ENCODE measurements at regions not wholly inside any gene's neighbourhood (a gene's known extent, or its start where the extent isn't known, plus 50 kb on each side); places are given as distances from the start of the nearest gene placed in this dataset.

DNA sequence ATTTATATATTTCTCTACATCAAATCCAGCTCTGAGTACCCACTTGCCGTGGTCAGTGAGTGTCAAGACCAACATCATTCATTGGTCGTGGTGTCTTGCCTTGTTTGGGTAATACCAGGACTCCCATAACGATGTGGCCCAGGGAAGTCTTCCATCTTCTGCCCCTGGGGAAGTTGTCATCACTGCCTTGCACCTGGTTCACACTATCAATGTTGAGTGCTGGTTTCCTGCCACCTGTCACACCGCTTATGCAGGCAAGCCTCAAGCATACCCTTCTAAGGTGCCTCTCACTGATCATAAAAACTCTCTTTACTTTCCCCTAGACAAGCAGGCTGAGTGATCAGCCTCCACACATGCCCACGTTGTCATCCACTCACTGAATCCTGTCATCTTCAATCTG lies 382.4 kb downstream of the KCTD12 start:
- TF ChIP-seq FOXA2 (IDR thresholded peaks at IDR 0.05) = no peak
- no peak for TF ChIP-seq GABPA (IDR thresholded peaks at IDR 0.05 in 1 of 2, conservative IDR thresholded peaks at IDR 0.05 in 1 of 2)
- TF ChIP-seq SP1 (IDR thresholded peaks at IDR 0.05) = no peak
- no peak for TF ChIP-seq FOXA1 (IDR thresholded peaks at IDR 0.05)
- TF ChIP-seq JUND (IDR thresholded peaks at IDR 0.05) = no peak
- Histone ChIP-seq H3K4me1 (ENCODE audit: control insufficient read depth in 4 of 4, insufficient read depth in 4 of 4, low read length in 3 of 4) (no peaks in the 10 kb centered on the region), H3K27ac (ENCODE audit: low read depth in 1 of 2, low read length in 2 of 2) (no peak overlapping the region), H3K9ac (ENCODE audit: low read depth in 1 of 2, low read length in 2 of 2) (no peak overlapping the region), H3K9me3 (ENCODE audit: control insufficient read depth in 4 of 4, low read length in 3 of 4) (no peaks in the 10 kb centered on the region), H3K4me3 (ENCODE audit: low read depth in 1 of 3, low read length in 3 of 3) (no peak overlapping the region), H3K36me3 (ENCODE audit: control insufficient read depth in 4 of 4, insufficient read depth in 3 of 4, low read depth in 1 of 4, low read length in 3 of 4) (no peaks in the 10 kb centered on the region), H3K27me3 (ENCODE audit: control insufficient read depth in 4 of 4, insufficient read depth in 4 of 4, low read length in 3 of 4) (peaks cover 0 to 7% (median 0%) of the 10 kb centered on the region in 4 donors)
- 55% methylated on average over 5 of the region's 5 CpGs for WGBS
- no peak for DNase-seq (ENCODE audit: low spot score)

DNA sequence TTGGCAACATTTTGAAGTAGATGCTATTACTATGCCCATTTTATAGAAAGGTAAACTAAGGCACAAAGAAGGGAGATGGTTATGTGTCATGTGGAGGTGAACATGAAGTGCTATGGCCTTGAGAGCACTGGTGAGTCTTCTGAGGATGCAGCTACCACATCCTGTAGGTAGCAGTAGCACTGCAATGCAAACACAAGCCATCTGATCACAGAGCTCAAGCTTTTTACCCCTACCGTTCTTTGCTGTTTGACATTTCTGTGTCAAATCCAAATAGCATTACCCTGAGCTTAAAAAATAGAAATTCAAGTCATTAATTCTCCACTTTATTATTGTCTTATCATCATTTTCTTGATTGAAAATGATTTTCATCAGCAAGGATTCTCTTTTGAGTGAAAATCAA lies 382.9 kb downstream of the KCTD12 start:
- no peak for TF ChIP-seq NR2F2 (IDR thresholded peaks at IDR 0.05)
- no peak for TF ChIP-seq HNF4G (IDR thresholded peaks at IDR 0.05)
- TF ChIP-seq SP1 (IDR thresholded peaks at IDR 0.05) = no peak
- no peak for TF ChIP-seq FOXA1 (IDR thresholded peaks at IDR 0.05)
- WGBS = 56% methylated on average over 1 of the region's 1 CpG
- no peaks in the 10 kb centered on the region for H3K9me3 ChIP-seq (ENCODE audit: control insufficient read depth in 4 of 4, low read length in 3 of 4)
- H3K4me3 ChIP-seq (ENCODE audit: low read depth in 1 of 3, low read length in 3 of 3) = no peak overlapping the region
- no peaks in the 10 kb centered on the region for H3K36me3 ChIP-seq (ENCODE audit: control insufficient read depth in 4 of 4, insufficient read depth in 3 of 4, low read depth in 1 of 4, low read length in 3 of 4)
- H3K9ac ChIP-seq (ENCODE audit: low read depth in 1 of 2, low read length in 2 of 2) = no peak overlapping the region
- no peaks in the 10 kb centered on the region for H3K4me1 ChIP-seq (ENCODE audit: control insufficient read depth in 4 of 4, insufficient read depth in 4 of 4, low read length in 3 of 4)
- no peak for DNase-seq (ENCODE audit: low spot score)
- peaks cover 0 to 7% (median 0%) of the 10 kb centered on the region in 4 donors for H3K27me3 ChIP-seq (ENCODE audit: control insufficient read depth in 4 of 4, insufficient read depth in 4 of 4, low read length in 3 of 4)
- H3K27ac ChIP-seq (ENCODE audit: low read depth in 1 of 2, low read length in 2 of 2) = no peak overlapping the region

DNA sequence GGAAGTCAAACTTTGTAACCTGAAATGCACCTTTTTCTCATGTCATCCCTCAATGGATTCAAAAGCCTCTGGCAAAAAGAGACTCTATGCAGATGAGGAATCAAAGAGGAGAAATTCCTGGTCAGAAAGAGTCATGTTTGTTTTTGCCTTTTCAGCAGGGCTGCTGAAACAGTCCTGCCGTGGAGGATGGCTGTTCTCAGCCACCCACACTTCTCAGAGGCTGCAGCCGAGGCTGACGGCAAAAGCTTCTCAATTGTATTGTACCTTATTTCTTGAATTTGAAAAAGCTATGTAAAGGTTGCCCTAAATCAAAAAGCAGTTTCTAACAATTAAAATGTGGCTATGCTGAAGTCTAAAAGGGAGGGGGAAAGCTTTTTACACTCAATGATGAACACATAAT lies 385.3 kb downstream of the KCTD12 start:
- no peaks in the 10 kb centered on the region for H3K9me3 ChIP-seq (ENCODE audit: control insufficient read depth in 4 of 4, low read length in 3 of 4)
- WGBS = 51% methylated on average over 3 of the region's 3 CpGs
- no peak for DNase-seq (ENCODE audit: low spot score)

DNA sequence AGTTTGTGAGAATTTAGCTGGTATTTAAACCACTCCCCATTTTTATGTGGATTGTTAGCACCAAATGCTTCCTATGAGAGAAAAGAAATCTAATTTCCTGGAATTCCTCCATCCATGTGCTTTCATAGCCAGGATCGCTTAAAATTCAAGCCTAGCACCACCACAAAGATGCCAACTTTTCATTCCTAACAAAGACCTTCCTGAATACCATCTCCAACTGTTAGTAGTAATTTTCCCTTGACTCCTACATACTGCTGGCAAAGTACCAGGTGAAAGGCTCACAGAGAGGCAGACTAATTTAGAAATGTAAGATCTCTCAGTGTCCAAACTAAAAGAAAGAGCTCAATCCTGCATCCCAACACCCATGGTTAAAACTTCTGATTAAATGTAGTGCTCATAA lies 386.3 kb downstream of the KCTD12 start:
- H3K4me1 ChIP-seq (ENCODE audit: control insufficient read depth in 4 of 4, insufficient read depth in 4 of 4, low read length in 3 of 4) = no peaks in the 10 kb centered on the region
- no peak overlapping the region for H3K27ac ChIP-seq (ENCODE audit: low read depth in 1 of 2, low read length in 2 of 2)
- H3K27me3 ChIP-seq (ENCODE audit: control insufficient read depth in 4 of 4, insufficient read depth in 4 of 4, low read length in 3 of 4) = peaks cover 0 to 8% (median 0%) of the 10 kb centered on the region in 4 donors
- H3K9me3 ChIP-seq (ENCODE audit: control insufficient read depth in 4 of 4, low read length in 3 of 4) = no peaks in the 10 kb centered on the region
- H3K4me3 ChIP-seq (ENCODE audit: low read depth in 1 of 3, low read length in 3 of 3) = no peak overlapping the region
- H3K9ac ChIP-seq (ENCODE audit: low read depth in 1 of 2, low read length in 2 of 2) = no peak overlapping the region
- TF ChIP-seq, protein P1, sequence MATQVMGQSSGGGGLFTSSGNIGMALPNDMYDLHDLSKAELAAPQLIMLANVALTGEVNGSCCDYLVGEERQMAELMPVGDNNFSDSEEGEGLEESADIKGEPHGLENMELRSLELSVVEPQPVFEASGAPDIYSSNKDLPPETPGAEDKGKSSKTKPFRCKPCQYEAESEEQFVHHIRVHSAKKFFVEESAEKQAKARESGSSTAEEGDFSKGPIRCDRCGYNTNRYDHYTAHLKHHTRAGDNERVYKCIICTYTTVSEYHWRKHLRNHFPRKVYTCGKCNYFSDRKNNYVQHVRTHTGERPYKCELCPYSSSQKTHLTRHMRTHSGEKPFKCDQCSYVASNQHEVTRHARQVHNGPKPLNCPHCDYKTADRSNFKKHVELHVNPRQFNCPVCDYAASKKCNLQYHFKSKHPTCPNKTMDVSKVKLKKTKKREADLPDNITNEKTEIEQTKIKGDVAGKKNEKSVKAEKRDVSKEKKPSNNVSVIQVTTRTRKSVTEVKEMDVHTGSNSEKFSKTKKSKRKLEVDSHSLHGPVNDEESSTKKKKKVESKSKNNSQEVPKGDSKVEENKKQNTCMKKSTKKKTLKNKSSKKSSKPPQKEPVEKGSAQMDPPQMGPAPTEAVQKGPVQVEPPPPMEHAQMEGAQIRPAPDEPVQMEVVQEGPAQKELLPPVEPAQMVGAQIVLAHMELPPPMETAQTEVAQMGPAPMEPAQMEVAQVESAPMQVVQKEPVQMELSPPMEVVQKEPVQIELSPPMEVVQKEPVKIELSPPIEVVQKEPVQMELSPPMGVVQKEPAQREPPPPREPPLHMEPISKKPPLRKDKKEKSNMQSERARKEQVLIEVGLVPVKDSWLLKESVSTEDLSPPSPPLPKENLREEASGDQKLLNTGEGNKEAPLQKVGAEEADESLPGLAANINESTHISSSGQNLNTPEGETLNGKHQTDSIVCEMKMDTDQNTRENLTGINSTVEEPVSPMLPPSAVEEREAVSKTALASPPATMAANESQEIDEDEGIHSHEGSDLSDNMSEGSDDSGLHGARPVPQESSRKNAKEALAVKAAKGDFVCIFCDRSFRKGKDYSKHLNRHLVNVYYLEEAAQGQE (IDR thresholded peaks at IDR 0.05) = no peak
- no peak for TF ChIP-seq HNF4A (conservative IDR thresholded peaks at IDR 0.05)
- TF ChIP-seq SP1 (IDR thresholded peaks at IDR 0.05) = no peak
- DNase-seq (ENCODE audit: low spot score) = no peak
- WGBS = 77% methylated on average over 1 of the region's 1 CpG
- no peaks in the 10 kb centered on the region for H3K36me3 ChIP-seq (ENCODE audit: control insufficient read depth in 4 of 4, insufficient read depth in 3 of 4, low read depth in 1 of 4, low read length in 3 of 4)

More for the DNA sequence above, 385.3 kb downstream of the KCTD12 start:
- Histone ChIP-seq H3K9ac (ENCODE audit: low read depth in 1 of 2, low read length in 2 of 2) (no peak overlapping the region), H3K4me3 (ENCODE audit: low read depth in 1 of 3, low read length in 3 of 3) (no peak overlapping the region), H3K4me1 (ENCODE audit: control insufficient read depth in 4 of 4, insufficient read depth in 4 of 4, low read length in 3 of 4) (no peaks in the 10 kb centered on the region), H3K27me3 (ENCODE audit: control insufficient read depth in 4 of 4, insufficient read depth in 4 of 4, low read length in 3 of 4) (peaks cover 0 to 8% (median 0%) of the 10 kb centered on the region in 4 donors), H3K27ac (ENCODE audit: low read depth in 1 of 2, low read length in 2 of 2) (no peak overlapping the region), H3K36me3 (ENCODE audit: control insufficient read depth in 4 of 4, insufficient read depth in 3 of 4, low read depth in 1 of 4, low read length in 3 of 4) (no peaks in the 10 kb centered on the region)
- no peak for TF ChIP-seq GABPA (IDR thresholded peaks at IDR 0.05 in 1 of 2, conservative IDR thresholded peaks at IDR 0.05 in 1 of 2)
- TF ChIP-seq YY1 (IDR thresholded peaks at IDR 0.05) = no peak
- TF ChIP-seq RAD21 (IDR thresholded peaks at IDR 0.05) = no peak
- TF ChIP-seq, protein P2, sequence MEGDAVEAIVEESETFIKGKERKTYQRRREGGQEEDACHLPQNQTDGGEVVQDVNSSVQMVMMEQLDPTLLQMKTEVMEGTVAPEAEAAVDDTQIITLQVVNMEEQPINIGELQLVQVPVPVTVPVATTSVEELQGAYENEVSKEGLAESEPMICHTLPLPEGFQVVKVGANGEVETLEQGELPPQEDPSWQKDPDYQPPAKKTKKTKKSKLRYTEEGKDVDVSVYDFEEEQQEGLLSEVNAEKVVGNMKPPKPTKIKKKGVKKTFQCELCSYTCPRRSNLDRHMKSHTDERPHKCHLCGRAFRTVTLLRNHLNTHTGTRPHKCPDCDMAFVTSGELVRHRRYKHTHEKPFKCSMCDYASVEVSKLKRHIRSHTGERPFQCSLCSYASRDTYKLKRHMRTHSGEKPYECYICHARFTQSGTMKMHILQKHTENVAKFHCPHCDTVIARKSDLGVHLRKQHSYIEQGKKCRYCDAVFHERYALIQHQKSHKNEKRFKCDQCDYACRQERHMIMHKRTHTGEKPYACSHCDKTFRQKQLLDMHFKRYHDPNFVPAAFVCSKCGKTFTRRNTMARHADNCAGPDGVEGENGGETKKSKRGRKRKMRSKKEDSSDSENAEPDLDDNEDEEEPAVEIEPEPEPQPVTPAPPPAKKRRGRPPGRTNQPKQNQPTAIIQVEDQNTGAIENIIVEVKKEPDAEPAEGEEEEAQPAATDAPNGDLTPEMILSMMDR (IDR thresholded peaks at IDR 0.05; ENCODE audit: low read depth, low read length, missing input control) = no peak
- TF ChIP-seq EGR1 (IDR thresholded peaks at IDR 0.05; ENCODE audit: low read depth in 2 of 2) = no peak

Measured in liver (tissue), 8 donors.